ENCODE measurements at regions not wholly inside any gene's neighbourhood (a gene's known extent, or its start where the extent isn't known, plus 50 kb on each side); places are given as distances from the start of the nearest gene placed in this dataset.

DNA sequence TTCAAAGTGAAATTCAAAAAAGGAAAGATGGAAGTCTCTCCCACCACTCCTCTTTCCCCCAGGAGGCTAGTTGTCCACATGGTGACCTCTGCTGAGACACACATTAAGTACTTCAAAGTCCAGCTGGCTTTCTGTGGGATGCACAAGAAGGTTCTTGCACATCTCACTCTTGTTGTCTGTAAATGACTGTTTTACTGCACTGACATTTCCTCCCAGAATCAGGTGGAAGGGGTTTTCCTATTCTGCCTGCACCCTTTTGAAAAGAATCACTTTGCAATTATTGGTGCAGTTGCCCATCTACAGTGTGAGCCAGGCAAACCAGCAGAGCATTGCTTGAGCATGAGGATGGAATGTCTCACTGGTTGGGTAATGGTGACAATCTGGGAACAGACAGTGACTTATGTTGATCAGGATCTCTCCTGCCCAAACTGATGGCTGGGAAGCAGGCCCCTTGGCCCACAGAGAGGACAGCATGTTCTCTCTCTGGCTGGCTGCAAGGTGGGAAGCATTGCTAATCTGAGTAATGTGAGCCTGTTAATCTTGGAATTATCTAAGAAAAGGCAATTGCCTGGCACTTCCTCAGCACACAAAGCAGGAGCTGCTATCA, 347.7 kb upstream of the SATB1 start:
- H3K27ac ChIP-seq (ENCODE audit: extremely low read depth, low read depth, low read length): no peak overlapping the region
- no peak overlapping the region for H3K4me3 ChIP-seq (ENCODE audit: low read depth, low read length)
- no peaks in the 10 kb centered on the region for H3K36me3 ChIP-seq (ENCODE audit: control insufficient read depth in 2 of 2, insufficient read depth in 1 of 2, low read length in 2 of 2)
- CTCF ChIA-PET: no interaction called here
- TF ChIP-seq, protein P1, sequence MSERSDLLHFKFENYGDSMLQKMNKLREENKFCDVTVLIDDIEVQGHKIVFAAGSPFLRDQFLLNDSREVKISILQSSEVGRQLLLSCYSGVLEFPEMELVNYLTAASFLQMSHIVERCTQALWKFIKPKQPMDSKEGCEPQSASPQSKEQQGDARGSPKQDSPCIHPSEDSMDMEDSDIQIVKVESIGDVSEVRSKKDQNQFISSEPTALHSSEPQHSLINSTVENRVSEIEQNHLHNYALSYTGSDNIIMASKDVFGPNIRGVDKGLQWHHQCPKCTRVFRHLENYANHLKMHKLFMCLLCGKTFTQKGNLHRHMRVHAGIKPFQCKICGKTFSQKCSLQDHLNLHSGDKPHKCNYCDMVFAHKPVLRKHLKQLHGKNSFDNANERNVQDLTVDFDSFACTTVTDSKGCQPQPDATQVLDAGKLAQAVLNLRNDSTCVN (tag by site-specific recombination; optimal IDR thresholded peaks at IDR 0.05): no peak
- TF ChIP-seq ZSCAN23 (tag by site-specific recombination; IDR thresholded peaks at IDR 0.05) (no peak), ZNF600 (tag by site-specific recombination; IDR thresholded peaks at IDR 0.05) (no peak), ZNF510 (tag by site-specific recombination; IDR thresholded peaks at IDR 0.05; ENCODE audit: insufficient replicate concordance) (no peak), ZFP3 (tag by site-specific recombination; IDR thresholded peaks at IDR 0.05; ENCODE audit: low read depth) (no peak), ZIC2 (tag by site-specific recombination; IDR thresholded peaks at IDR 0.05) (no peak), ZSCAN16 (tag by site-specific recombination; IDR thresholded peaks at IDR 0.05) (no peak), ZFHX2 (tag by site-specific recombination; conservative IDR thresholded peaks at IDR 0.05) (no peak), YY1 (tag by site-specific recombination; IDR thresholded peaks at IDR 0.05) (no peak), ZNF138 (tag by site-specific recombination; IDR thresholded peaks at IDR 0.05; ENCODE audit: borderline replicate concordance) (no peak), SP2 (tag by site-specific recombination; IDR thresholded peaks at IDR 0.05) (no peak), KLF1 (tag by site-specific recombination; IDR thresholded peaks at IDR 0.05) (no peak), YY2 (tag by site-specific recombination; IDR thresholded peaks at IDR 0.05) (no peak), ZNF292 (tag by site-specific recombination; IDR thresholded peaks at IDR 0.05; ENCODE audit: borderline replicate concordance, low read depth) (no peak), WT1 (tag by site-specific recombination; IDR thresholded peaks at IDR 0.05) (no peak), ZNF169 (tag by site-specific recombination; IDR thresholded peaks at IDR 0.05) (no peak)
- TF ChIP-seq, protein P2, sequence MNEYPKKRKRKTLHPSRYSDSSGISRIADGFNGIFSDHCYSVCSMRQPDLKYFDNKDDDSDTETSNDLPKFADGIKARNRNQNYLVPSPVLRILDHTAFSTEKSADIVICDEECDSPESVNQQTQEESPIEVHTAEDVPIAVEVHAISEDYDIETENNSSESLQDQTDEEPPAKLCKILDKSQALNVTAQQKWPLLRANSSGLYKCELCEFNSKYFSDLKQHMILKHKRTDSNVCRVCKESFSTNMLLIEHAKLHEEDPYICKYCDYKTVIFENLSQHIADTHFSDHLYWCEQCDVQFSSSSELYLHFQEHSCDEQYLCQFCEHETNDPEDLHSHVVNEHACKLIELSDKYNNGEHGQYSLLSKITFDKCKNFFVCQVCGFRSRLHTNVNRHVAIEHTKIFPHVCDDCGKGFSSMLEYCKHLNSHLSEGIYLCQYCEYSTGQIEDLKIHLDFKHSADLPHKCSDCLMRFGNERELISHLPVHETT (tag by site-specific recombination; IDR thresholded peaks at IDR 0.05): no peak
- POLR2A ChIA-PET: no interaction called here
- H3K4me1 ChIP-seq (ENCODE audit: control insufficient read depth, insufficient read depth, low read length): no peaks in the 10 kb centered on the region
- no peaks in the 10 kb centered on the region for H3K9me3 ChIP-seq (ENCODE audit: control insufficient read depth, insufficient read depth, low read depth, low read length)

DNA sequence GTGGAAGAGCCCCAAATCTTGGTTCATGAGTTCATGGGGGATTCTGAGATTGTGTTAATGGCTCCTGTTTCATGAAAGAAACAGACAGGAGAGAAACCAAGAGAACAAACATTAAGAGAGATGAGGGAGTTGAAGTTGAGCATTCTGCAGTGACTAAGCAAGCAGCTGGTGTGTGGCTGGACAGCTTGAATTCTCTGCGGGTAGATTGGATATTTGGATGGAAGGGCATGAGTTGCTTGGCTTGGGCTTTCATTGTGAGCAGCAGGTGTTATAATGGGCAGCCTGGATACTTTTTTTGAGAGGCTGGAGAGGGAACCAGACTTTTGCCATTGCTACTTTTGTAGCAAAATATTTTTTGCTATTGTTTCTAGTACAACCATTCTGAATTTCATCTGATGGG, 346.8 kb upstream of the SATB1 start:
- ChIA-PET CTCF (no interaction called here), POLR2A (no interaction called here)
- no peaks in the 10 kb centered on the region for H3K36me3 ChIP-seq (ENCODE audit: control insufficient read depth in 2 of 2, insufficient read depth in 1 of 2, low read length in 2 of 2)
- no peaks in the 10 kb centered on the region for H3K9me3 ChIP-seq (ENCODE audit: control insufficient read depth, insufficient read depth, low read depth, low read length)
- H3K4me1 ChIP-seq (ENCODE audit: control insufficient read depth, insufficient read depth, low read length): no peaks in the 10 kb centered on the region
- no peak overlapping the region for H3K27ac ChIP-seq (ENCODE audit: extremely low read depth, low read depth, low read length)
- no peak overlapping the region for H3K4me3 ChIP-seq (ENCODE audit: low read depth, low read length)
- TF ChIP-seq ZNF138 (tag by site-specific recombination; IDR thresholded peaks at IDR 0.05; ENCODE audit: borderline replicate concordance) (no peak), ZNF223 (tag by site-specific recombination; IDR thresholded peaks at IDR 0.05) (no peak), ZNF24 (tag by site-specific recombination; IDR thresholded peaks at IDR 0.05) (no peak), SCRT2 (tag by site-specific recombination; IDR thresholded peaks at IDR 0.05) (no peak), ZNF596 (tag by site-specific recombination; IDR thresholded peaks at IDR 0.05) (no peak), ZNF677 (tag by site-specific recombination; IDR thresholded peaks at IDR 0.05) (no peak), TRIM28 (IDR thresholded peaks at IDR 0.05; ENCODE audit: borderline replicate concordance, low read length) (no peak), KLF16 (tag by site-specific recombination; IDR thresholded peaks at IDR 0.05) (no peak), HOXA7 (CRISPR knock-in tag; IDR thresholded peaks at IDR 0.05; ENCODE audit: borderline replicate concordance) (no peak), ZNF302 (tag by site-specific recombination; IDR thresholded peaks at IDR 0.05; ENCODE audit: low read depth) (no peak), ZNF433 (tag by site-specific recombination; IDR thresholded peaks at IDR 0.05; ENCODE audit: low read depth) (no peak), ZNF560 (tag by site-specific recombination; IDR thresholded peaks at IDR 0.05; ENCODE audit: borderline replicate concordance) (no peak), ZNF416 (tag by site-specific recombination; IDR thresholded peaks at IDR 0.05) (no peak)
- TF ChIP-seq, protein P3, sequence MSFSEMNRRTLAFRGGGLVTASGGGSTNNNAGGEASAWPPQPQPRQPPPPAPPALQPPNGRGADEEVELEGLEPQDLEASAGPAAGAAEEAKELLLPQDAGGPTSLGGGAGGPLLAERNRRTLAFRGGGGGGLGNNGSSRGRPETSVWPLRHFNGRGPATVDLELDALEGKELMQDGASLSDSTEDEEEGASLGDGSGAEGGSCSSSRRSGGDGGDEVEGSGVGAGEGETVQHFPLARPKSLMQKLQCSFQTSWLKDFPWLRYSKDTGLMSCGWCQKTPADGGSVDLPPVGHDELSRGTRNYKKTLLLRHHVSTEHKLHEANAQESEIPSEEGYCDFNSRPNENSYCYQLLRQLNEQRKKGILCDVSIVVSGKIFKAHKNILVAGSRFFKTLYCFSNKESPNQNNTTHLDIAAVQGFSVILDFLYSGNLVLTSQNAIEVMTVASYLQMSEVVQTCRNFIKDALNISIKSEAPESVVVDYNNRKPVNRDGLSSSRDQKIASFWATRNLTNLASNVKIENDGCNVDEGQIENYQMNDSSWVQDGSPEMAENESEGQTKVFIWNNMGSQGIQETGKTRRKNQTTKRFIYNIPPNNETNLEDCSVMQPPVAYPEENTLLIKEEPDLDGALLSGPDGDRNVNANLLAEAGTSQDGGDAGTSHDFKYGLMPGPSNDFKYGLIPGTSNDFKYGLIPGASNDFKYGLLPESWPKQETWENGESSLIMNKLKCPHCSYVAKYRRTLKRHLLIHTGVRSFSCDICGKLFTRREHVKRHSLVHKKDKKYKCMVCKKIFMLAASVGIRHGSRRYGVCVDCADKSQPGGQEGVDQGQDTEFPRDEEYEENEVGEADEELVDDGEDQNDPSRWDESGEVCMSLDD (tag by site-specific recombination; IDR thresholded peaks at IDR 0.05): no peak
- TF ChIP-seq, protein P4, sequence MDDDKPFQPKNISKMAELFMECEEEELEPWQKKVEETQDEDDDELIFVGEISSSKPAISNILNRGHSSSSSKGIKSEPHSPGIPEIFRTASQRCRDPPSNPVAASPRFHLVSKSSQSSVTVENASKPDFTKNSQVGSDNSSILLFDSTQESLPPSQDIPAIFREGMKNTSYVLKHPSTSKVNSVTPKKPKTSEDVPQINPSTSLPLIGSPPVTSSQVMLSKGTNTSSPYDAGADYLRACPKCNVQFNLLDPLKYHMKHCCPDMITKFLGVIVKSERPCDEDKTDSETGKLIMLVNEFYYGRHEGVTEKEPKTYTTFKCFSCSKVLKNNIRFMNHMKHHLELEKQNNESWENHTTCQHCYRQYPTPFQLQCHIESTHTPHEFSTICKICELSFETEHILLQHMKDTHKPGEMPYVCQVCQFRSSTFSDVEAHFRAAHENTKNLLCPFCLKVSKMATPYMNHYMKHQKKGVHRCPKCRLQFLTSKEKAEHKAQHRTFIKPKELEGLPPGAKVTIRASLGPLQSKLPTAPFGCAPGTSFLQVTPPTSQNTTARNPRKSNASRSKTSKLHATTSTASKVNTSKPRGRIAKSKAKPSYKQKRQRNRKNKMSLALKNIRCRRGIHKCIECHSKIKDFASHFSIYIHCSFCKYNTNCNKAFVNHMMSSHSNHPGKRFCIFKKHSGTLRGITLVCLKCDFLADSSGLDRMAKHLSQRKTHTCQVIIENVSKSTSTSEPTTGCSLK (tag by site-specific recombination; IDR thresholded peaks at IDR 0.05): no peak

All from HEK293 (cell line).